HEK293 (cell line): ENCODE measurements at regions not wholly inside any gene's neighbourhood (a gene's known extent, or its start where the extent isn't known, plus 50 kb on each side); places are given as distances from the start of the nearest gene placed in this dataset.
"Not testable (repeated sequence)": the region's sequence is repeated elsewhere in the genome, so short reads cannot be mapped to it uniquely, and the experiment has no call there.

Experiments
- CTCF ChIA-PET: fragments of 350-600 bp; formaldehyde crosslinking; extraction: SDS; loops from one replicate; lab custom pipeline; 2021; ENCODE audit warnings: antibody characterized with exemption; lab: Yijun Ruan, JAX
- POLR2A ChIA-PET: fragments of 300-600 bp; formaldehyde crosslinking; extraction: SDS; loops from one replicate; lab custom pipeline; 2020; ENCODE audit warnings: antibody characterized with exemption, inconsistent platforms; lab: Yijun Ruan, JAX
- H3K27ac ChIP-seq: fragments of 200-500 bp; sonication (Bioruptor generic); 2 replicates; pipeline ENCODE4 v1.5.1; 2014; ENCODE audit warnings: low read depth, low read length, control low read depth, inconsistent platforms; ENCODE audit errors: extremely low read depth
- H3K36me3 ChIP-seq, 2 experiments: fragments of 200-500 bp in 1 of 2; sonication (Bioruptor generic) in 1 of 2; 1 replicate in 1 of 2; 2 replicates in 1 of 2; pipeline ENCODE4 v1.5.1; 2014 to 2017; ENCODE audit warnings: inconsistent platforms in 2 of 2, low read length in 2 of 2; ENCODE audit not compliant: control insufficient read depth in 2 of 2, insufficient read depth in 1 of 2
- H3K4me1 ChIP-seq: fragments of 200-500 bp; sonication (Bioruptor generic); 2 replicates; pipeline ENCODE4 v1.5.1; 2014; ENCODE audit warnings: mild to moderate bottlenecking, low read length, inconsistent platforms; ENCODE audit not compliant: control insufficient read depth, insufficient read depth
- H3K4me3 ChIP-seq: 2 replicates; pipeline ENCODE4 v1.5.1; 2011; ENCODE audit warnings: low read depth, mild to moderate bottlenecking, control low read depth, low read length, moderate library complexity
- H3K9me3 ChIP-seq: fragments of 200-500 bp; sonication (Bioruptor generic); 2 replicates; pipeline ENCODE4 v1.5.1; 2014; ENCODE audit warnings: low read depth, low read length, inconsistent platforms; ENCODE audit not compliant: control insufficient read depth, insufficient read depth
- BCL6B ChIP-seq: fragments of 450-650 bp; formaldehyde crosslinking; IDR thresholded peaks from 2 replicates; pipeline ENCODE4 v1.5.1; 2017; ENCODE audit warnings: missing biosample characterization, missing genetic modification characterization
- MYNN ChIP-seq: fragments of 450-650 bp; formaldehyde crosslinking; IDR thresholded peaks from 2 replicates; pipeline ENCODE4 v1.5.1; 2016; ENCODE audit warnings: missing biosample characterization, missing genetic modification characterization, borderline replicate concordance
- TCF7L2 ChIP-seq: IDR thresholded peaks from 2 replicates; pipeline ENCODE4 v1.6.1; 2011; ENCODE audit warnings: low read depth, mild to moderate bottlenecking, inconsistent platforms, low read length, moderate library complexity, borderline replicate concordance
- YY1 ChIP-seq: fragments of 450-650 bp; formaldehyde crosslinking; IDR thresholded peaks from 2 replicates; pipeline ENCODE4 v1.5.1; 2018; ENCODE audit warnings: missing biosample characterization, missing genetic modification characterization
- ZNF133 ChIP-seq: fragments of 450-650 bp; formaldehyde crosslinking; IDR thresholded peaks from 2 replicates; pipeline ENCODE4 v1.5.1; 2016; ENCODE audit warnings: missing biosample characterization, missing genetic modification characterization
- ZNF223 ChIP-seq: fragments of 450-650 bp; formaldehyde crosslinking; IDR thresholded peaks from 2 replicates; pipeline ENCODE4 v1.5.1; 2016; ENCODE audit warnings: missing biosample characterization, missing genetic modification characterization
- ZNF350 ChIP-seq: fragments of 450-650 bp; formaldehyde crosslinking; IDR thresholded peaks from 2 replicates; pipeline ENCODE4 v1.5.0; 2017; ENCODE audit warnings: missing biosample characterization, mild to moderate bottlenecking, missing genetic modification characterization
- ZNF394 ChIP-seq: fragments of 450-650 bp; formaldehyde crosslinking; IDR thresholded peaks from 2 replicates; pipeline ENCODE4 v1.5.1; 2016; ENCODE audit warnings: missing biosample characterization, missing genetic modification characterization, mild to moderate bottlenecking, moderate library complexity, borderline replicate concordance
- ZNF624 ChIP-seq: fragments of 450-650 bp; formaldehyde crosslinking; IDR thresholded peaks from 2 replicates; pipeline ENCODE4 v1.5.1; 2017; ENCODE audit warnings: missing biosample characterization, missing genetic modification characterization
- ZNF629 ChIP-seq: fragments of 450-650 bp; formaldehyde crosslinking; IDR thresholded peaks from 2 replicates; pipeline ENCODE4 v1.5.1; 2017; ENCODE audit warnings: missing biosample characterization, missing genetic modification characterization
- ZNF660 ChIP-seq: fragments of 450-650 bp; IDR thresholded peaks from 2 replicates; pipeline ENCODE4 v1.5.1; 2018; ENCODE audit warnings: missing biosample characterization, mild to moderate bottlenecking, missing genetic modification characterization
- ZNF843 ChIP-seq: fragments of 450-650 bp; formaldehyde crosslinking; IDR thresholded peaks from 2 replicates; pipeline ENCODE4 v1.5.1; 2016; ENCODE audit warnings: missing biosample characterization, missing genetic modification characterization
- TF ChIP-seq, protein P1 (sequence below): fragments of 450-650 bp; formaldehyde crosslinking; IDR thresholded peaks from 2 replicates; pipeline ENCODE4 v1.5.1; 2016; ENCODE audit warnings: missing biosample characterization, missing genetic modification characterization, low read depth
- TF ChIP-seq, protein P2 (sequence below): fragments of 450-650 bp; formaldehyde crosslinking; IDR thresholded peaks from 2 replicates; pipeline ENCODE4 v1.5.1; 2016; ENCODE audit warnings: missing biosample characterization, missing genetic modification characterization
- TF ChIP-seq, protein P3 (sequence below): fragments of 450-650 bp; IDR thresholded peaks from 2 replicates; pipeline ENCODE4 v1.5.1; 2018; ENCODE audit warnings: missing biosample characterization, mild to moderate bottlenecking, missing genetic modification characterization

DNA sequence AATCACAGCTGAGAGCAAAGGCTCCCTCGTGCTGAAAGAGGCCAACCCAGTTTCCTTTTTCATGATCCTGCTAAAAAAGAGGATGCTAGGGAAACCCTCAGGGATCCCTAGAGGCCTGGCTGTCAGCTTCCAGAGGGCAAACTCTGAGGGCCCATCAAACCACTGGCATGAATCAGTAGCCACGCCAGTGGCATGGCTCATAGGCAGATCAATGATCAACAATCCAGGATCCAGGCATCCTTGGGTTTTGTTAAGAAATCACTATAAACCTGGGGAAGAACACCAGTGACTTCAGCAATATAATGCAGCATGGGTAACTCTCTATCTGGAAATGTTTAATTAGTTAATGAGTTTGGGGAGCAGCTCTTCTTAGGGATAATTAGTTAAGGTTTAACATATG is 286.5 kb downstream of the C1D start (continued):
- TF ChIP-seq BCL6B (tag by site-specific recombination) = no peak

- POLR2A ChIA-PET = no interaction called here
- Histone ChIP-seq H3K27ac (no peak overlapping the region), H3K9me3 (no peaks in the 10 kb centered on the region), H3K4me3 (no peak overlapping the region), H3K36me3 (no peaks in the 10 kb centered on the region), H3K4me1 (no peaks in the 10 kb centered on the region)
- CTCF ChIA-PET = no interaction called here
- TF ChIP-seq ZNF350 = no peak
- TF ChIP-seq, protein P1, sequence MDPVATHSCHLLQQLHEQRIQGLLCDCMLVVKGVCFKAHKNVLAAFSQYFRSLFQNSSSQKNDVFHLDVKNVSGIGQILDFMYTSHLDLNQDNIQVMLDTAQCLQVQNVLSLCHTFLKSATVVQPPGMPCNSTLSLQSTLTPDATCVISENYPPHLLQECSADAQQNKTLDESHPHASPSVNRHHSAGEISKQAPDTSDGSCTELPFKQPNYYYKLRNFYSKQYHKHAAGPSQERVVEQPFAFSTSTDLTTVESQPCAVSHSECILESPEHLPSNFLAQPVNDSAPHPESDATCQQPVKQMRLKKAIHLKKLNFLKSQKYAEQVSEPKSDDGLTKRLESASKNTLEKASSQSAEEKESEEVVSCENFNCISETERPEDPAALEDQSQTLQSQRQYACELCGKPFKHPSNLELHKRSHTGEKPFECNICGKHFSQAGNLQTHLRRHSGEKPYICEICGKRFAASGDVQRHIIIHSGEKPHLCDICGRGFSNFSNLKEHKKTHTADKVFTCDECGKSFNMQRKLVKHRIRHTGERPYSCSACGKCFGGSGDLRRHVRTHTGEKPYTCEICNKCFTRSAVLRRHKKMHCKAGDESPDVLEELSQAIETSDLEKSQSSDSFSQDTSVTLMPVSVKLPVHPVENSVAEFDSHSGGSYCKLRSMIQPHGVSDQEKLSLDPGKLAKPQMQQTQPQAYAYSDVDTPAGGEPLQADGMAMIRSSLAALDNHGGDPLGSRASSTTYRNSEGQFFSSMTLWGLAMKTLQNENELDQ (tag by site-specific recombination) = no peak
- TF ChIP-seq TCF7L2 = no peak
- no peak for TF ChIP-seq ZNF843 (tag by site-specific recombination)
- TF ChIP-seq, protein P2, sequence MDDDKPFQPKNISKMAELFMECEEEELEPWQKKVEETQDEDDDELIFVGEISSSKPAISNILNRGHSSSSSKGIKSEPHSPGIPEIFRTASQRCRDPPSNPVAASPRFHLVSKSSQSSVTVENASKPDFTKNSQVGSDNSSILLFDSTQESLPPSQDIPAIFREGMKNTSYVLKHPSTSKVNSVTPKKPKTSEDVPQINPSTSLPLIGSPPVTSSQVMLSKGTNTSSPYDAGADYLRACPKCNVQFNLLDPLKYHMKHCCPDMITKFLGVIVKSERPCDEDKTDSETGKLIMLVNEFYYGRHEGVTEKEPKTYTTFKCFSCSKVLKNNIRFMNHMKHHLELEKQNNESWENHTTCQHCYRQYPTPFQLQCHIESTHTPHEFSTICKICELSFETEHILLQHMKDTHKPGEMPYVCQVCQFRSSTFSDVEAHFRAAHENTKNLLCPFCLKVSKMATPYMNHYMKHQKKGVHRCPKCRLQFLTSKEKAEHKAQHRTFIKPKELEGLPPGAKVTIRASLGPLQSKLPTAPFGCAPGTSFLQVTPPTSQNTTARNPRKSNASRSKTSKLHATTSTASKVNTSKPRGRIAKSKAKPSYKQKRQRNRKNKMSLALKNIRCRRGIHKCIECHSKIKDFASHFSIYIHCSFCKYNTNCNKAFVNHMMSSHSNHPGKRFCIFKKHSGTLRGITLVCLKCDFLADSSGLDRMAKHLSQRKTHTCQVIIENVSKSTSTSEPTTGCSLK (tag by site-specific recombination) = no peak
- TF ChIP-seq ZNF223 (tag by site-specific recombination) = no peak
- TF ChIP-seq ZNF624 (tag by site-specific recombination) = no peak
- TF ChIP-seq ZNF660 (tag by site-specific recombination) = no peak
- TF ChIP-seq, protein P3, sequence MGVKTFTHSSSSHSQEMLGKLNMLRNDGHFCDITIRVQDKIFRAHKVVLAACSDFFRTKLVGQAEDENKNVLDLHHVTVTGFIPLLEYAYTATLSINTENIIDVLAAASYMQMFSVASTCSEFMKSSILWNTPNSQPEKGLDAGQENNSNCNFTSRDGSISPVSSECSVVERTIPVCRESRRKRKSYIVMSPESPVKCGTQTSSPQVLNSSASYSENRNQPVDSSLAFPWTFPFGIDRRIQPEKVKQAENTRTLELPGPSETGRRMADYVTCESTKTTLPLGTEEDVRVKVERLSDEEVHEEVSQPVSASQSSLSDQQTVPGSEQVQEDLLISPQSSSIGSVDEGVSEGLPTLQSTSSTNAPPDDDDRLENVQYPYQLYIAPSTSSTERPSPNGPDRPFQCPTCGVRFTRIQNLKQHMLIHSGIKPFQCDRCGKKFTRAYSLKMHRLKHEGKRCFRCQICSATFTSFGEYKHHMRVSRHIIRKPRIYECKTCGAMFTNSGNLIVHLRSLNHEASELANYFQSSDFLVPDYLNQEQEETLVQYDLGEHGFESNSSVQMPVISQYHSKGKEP (tag by site-specific recombination) = no peak
- no peak for TF ChIP-seq YY1 (tag by site-specific recombination)
- TF ChIP-seq ZNF133 = no peak
- no peak for TF ChIP-seq ZNF629 (tag by site-specific recombination)
Measured at GRCh38 chr2:67777010-67777409, 285.8 kb downstream of the C1D start.

DNA sequence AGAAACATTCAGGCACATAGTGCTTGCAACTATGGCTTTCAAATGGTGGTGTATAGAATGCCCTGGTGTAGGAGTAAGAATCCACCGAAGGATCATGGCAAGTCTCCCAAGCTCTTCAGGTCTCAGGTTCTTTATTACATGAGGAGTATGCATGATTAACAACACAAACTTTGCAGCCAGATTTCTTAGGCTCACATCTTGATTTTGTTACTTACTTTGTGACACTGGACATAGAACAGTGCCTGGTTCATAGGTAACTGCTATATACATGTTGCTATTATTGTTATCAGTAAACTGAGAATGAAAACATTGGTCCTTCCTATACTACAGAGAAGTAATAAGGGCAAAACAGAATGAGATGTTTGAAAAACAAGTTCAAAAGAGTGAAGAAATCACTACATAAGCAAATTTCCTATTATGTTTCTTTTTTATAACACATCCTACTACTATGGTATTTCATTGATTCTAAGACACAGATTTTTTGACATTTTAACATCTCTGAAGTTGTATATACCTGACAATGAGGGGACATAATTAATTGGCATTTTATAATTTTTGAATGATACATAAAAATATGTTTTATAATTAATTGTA is 284.9 kb downstream of the C1D start:
- Histone ChIP-seq H3K9me3 (no peaks in the 10 kb centered on the region), H3K4me3 (no peak overlapping the region), H3K4me1 (no peaks in the 10 kb centered on the region), H3K36me3 (no peaks in the 10 kb centered on the region), H3K27ac (no peak overlapping the region)
- CTCF ChIA-PET = interaction anchor here (0.5 kb wide), 1 partner anchor 253 kb away, joined by 3 read pairs; no protein-coding TSS in a partner anchor
- TF ChIP-seq ZNF394 (no peak), MYNN (tag by site-specific recombination) (no peak)
- POLR2A ChIA-PET = no interaction called here

GRCh38 chr2:67780841-67781240 is 282.0 kb downstream of the C1D start:
- H3K4me3 ChIP-seq, H3K4me1 ChIP-seq, H3K36me3 ChIP-seq, H3K9me3 ChIP-seq, H3K27ac ChIP-seq, POLR2A ChIA-PET: not testable (repeated sequence)
- CTCF ChIA-PET = interaction anchor here (0.6 kb wide), 2 partner anchors 8 to 25 kb away, joined by 4 to 5 read pairs; no protein-coding TSS in a partner anchor
